Bronchial epithelial cell (primary cell): ENCODE measurements at regions not wholly inside any gene's neighbourhood (a gene's known extent, or its start where the extent isn't known, plus 50 kb on each side); places are given as distances from the start of the nearest gene placed in this dataset.

Experiments
- DNase-seq: peaks from one replicate; pipeline ENCODE4 v3.0.0-alpha.2; 2010; ENCODE audit warnings: low read depth
- FAIRE-seq: peaks from 2 replicates; lab custom pipeline; 2011; peaks lifted over from hg19 to GRCh38; lab: Jason Lieb, UNC
- H3K27me3 ChIP-seq: 2 replicates; pipeline ENCODE4 v1.5.1; 2011; ENCODE audit warnings: low read length; ENCODE audit not compliant: control insufficient read depth, insufficient read depth
- H3K36me3 ChIP-seq: 2 replicates; pipeline ENCODE4 v1.5.1; 2011; ENCODE audit warnings: low read length; ENCODE audit not compliant: control insufficient read depth, insufficient read depth
- H3K4me3 ChIP-seq: 2 replicates; pipeline ENCODE4 v1.5.1; 2011; ENCODE audit warnings: mild to moderate bottlenecking, low read depth, low read length, control low read depth
- CTCF ChIP-seq: IDR thresholded peaks from 2 replicates; pipeline ENCODE4 v1.5.1; 2011; ENCODE audit warnings: mild to moderate bottlenecking, moderate library complexity, low read length, control low read depth, inconsistent platforms; ENCODE audit not compliant: insufficient read depth, severe bottlenecking

- DNase-seq: no peak
- no peak overlapping the region for H3K4me3 ChIP-seq
- no peaks in the 10 kb centered on the region for H3K27me3 ChIP-seq
- no peaks in the 10 kb centered on the region for H3K36me3 ChIP-seq
- no peak for FAIRE-seq
- TF ChIP-seq CTCF: no peak
Measured at GRCh38 chr2:144078802-144079724, 440.9 kb downstream of the ZEB2 start.

GRCh38 chr2:144078106-144078505 lies 441.8 kb downstream of the ZEB2 start:
- Histone ChIP-seq H3K27me3 (no peaks in the 10 kb centered on the region), H3K36me3 (no peaks in the 10 kb centered on the region), H3K4me3 (no peak overlapping the region)
- TF ChIP-seq CTCF: no peak
- no peak for FAIRE-seq
- DNase-seq: no peak

GRCh38 chr2:144074450-144074849 lies 445.5 kb downstream of the ZEB2 start:
- TF ChIP-seq CTCF: no peak
- DNase-seq: no peak
- Histone ChIP-seq H3K27me3 (no peaks in the 10 kb centered on the region), H3K36me3 (no peaks in the 10 kb centered on the region), H3K4me3 (no peak overlapping the region)
- no peak for FAIRE-seq

- peak; percentile 14 for TF ChIP-seq CTCF
- DNase-seq (no peak), FAIRE-seq (no peak)
- Histone ChIP-seq H3K36me3 (no peaks in the 10 kb centered on the region), H3K4me3 (no peak overlapping the region), H3K27me3 (no peaks in the 10 kb centered on the region)
Measured at GRCh38 chr2:144071461-144071860, 448.5 kb downstream of the ZEB2 start.

GRCh38 chr2:144067506-144067905 lies 452.4 kb downstream of the ZEB2 start:
- no peaks in the 10 kb centered on the region for H3K36me3 ChIP-seq
- H3K4me3 ChIP-seq: no peak overlapping the region
- DNase-seq (no peak), FAIRE-seq (no peak)
- no peak for TF ChIP-seq CTCF
- H3K27me3 ChIP-seq: no peaks in the 10 kb centered on the region
